ENCODE measurements at regions not wholly inside any gene's neighbourhood (a gene's known extent, or its start where the extent isn't known, plus 50 kb on each side); places are given as distances from the start of the nearest gene placed in this dataset.
A peak's percentile ranks its signal among the peaks of the same experiment; 100 is the strongest.
"Not testable (repeated sequence)": the region's sequence is repeated elsewhere in the genome, so short reads cannot be mapped to it uniquely, and the experiment has no call there.

DNA sequence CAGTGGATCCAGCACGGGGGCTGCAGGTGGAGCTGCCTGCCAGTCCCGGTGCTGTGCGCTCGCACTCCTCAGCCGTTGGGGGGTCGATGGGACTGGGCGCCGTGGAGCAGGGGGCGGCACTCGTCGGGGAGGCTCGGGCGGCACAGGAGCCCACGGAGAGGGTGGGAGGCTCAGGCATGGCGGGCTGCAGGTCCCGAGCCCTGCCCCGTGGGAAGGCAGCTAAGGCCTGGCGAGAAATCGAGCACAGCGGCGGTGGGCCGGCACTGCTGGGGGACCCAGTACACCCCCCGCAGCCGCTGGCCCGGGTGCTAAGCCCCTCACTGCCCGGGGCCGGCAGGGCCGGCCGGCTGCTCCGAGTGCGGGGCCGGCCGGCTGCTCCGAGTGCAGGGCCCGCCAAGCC, 52.3 kb upstream of the MARK1 start:
- not testable (repeated sequence) for DNase-seq

DNA sequence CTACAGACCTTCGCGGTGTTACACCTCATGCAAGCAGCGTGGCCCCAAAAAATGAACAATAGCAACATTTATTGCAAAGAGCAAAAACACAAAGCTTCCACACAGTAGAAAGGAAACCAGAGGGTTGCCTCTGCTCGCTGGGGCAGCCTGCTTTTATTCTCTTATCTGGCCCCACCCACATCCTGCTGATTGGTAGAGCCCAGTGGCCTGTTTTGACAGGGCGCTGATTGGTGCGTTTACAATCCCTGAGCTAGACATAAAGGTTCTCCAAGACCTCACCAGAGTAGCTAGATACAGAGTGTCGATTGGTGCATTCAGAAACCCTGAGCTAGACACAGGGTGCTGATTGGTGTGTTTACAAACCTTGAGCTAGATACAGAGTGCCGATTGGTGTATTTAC, 52.8 kb upstream of the MARK1 start:
- not testable (repeated sequence) for DNase-seq

DNA sequence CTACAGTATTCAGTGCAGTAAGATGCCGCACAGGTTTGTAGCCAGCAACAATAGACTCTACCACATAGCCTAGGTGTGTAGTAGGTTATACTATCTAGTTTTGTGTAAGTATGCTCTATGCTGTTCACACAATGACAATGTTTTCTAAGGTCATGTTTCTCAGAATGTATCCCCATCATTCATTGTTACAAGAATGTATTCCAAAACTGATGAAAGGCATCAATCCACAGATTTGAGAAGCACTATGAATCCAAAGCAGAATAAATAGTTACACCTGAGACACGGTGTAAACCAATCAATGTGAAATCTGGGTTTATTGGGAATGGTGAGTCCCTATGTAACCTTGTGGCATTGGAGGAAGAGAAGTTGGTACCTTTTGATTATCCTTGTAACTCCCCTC, 54.5 kb upstream of the MARK1 start:
- no peak for DNase-seq

DNA sequence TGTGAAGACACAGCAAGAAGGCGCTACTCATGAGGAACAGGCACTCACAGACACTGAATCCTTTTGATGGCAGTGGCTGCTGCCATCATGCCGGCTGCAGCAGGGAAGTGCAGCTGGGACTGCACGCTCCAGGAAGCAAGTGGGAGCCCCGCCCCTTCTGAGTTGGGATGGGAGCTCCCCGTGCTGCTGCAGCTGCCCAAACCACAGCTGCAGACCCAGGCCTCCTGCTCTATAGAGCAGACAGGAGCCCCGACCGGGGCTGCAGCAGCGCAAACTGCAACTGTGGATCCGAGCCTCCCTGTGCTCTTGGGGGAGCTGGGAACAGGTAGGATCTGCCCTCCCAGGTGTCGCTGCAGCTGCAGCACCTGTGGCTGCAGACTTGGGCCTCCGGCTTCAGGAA, 65.2 kb upstream of the MARK1 start:
- no peak for DNase-seq

DNA sequence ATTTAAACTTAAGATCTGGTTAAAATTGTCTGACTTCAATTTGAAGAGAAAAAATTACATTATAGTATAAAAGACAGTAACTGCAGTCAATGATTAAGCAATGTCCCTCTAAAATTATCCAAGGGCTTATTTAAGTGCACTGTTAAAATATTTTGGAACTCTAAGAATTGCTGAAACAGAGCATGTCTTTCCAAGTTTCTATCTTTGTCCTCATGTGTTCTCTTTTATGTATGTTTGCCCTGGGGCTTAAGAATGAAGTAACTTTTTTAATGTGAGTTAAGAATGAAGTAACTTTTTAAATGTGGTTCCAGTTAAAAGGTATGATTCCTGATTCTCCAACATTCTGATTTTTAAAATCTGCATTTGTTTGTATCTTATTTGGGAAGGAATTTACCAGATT, 69.0 kb upstream of the MARK1 start:
- no peak for DNase-seq

DNA sequence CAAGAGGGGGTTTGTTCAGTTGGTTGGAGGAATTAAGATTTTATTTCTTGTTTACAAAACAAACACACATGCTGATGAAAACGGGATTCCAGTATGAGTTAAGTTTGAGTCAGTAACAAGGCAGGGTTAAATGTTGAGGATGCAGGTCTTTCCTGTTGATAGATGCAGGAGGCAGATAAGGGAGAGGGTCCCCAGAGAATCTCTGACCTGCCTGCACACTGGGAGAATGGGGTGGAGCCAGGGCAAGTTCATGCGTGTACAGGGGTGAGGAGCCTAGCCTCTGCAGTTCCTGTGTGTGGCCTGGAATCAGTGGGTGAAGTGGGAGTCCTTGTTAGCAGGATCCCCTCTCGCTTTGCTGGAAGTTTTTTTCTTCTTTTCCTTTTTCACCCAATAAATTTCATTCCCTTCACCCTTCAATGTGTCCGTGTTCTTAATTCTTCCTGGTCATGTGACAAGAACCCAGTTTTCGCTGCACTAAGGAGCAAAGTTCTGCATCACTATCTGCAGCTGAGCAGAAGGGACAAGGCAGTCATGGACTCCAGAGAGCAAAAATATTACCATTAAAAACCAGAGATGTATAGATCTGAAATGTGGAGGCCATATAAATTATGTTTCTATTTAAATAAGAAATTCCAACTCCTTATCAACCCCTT, 69.9 kb upstream of the MARK1 start:
- no peak for DNase-seq

DNA sequence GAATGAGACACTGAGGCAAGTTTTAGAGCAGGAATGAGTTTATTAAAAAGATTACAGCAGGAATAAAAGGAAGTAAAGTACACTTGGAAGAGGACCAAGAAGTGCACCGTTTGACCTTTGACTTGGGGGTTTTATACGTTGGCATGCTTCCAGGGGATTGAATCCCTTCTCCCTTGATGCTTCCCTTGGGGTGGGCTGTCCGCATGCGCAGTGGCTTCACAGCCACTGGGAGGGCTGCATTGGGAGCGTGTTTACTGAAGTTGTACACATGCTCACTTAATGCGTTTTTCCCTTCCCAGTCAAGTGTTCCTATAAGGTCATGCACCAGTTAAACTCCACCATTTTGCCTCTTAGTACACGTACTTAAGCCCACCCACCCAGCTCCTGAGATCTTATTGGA, 72.4 kb upstream of the MARK1 start:
- no peak for DNase-seq

DNA sequence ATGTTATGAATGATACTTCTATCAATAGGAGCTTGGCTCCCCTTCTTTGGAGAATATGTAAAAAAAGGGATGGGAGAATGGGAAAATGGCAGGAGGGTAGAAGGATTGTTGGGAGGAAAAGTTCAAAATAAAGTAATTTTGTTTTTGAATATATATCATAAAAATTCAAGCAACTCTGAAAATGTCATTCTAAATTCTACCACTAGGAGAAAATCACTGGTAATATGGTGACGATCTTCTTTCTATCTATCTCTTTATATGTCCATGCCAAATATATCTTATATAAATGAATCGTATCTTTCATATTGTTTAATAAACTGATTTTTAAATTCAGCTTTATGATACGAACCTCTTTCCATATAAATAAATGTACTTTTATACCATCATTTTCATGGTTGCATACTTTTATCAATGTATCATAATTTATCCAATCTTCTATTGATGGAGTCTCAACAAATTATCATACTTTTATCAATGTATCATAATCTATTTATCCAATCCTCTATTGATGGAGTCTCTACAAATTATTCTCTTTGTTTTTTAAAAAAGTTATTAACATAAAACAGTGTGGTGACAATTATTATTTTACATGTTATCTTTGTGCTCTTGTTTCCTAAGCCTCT, 73.7 kb upstream of the MARK1 start:
- no peak for DNase-seq

DNA sequence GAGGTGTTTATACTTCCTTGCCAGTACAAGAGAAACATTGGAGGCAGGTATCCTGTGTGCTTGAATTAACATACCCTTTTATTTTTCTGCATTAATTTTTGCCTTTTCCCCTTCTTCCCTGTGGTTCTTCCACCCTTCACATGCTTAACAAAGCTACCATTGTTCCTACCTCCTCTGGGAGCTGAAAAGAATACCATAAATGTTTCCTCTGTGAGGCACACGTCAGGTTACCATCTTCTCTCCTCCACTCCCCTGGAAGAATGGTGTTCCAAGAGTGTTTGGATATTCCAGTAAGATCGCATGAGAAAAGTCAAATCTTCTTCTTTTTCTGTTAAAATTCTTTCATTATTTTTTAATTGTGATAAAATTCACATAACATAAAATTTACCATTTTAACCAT, 74.6 kb upstream of the MARK1 start:
- no peak for DNase-seq

DNA sequence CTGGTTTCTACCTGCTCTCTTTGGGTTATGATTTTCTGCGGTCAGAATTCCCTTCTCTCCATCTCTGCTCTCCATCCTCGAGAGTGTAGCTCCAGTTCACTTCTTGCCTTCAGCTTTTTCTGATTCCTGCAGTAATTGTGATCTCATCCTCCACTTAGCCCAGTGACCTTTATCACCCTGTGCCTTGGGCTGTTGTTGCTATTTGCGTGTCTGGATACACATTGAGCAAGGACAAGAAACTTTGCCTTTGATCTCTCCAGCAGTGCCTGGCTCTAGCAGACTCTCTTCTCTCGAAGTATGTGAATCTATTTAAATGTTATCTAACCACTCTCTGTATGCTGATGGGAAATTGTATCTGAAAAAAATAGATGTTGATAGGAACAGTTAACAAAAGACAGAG, 76.4 kb upstream of the MARK1 start:
- DNase-seq: no peak

DNA sequence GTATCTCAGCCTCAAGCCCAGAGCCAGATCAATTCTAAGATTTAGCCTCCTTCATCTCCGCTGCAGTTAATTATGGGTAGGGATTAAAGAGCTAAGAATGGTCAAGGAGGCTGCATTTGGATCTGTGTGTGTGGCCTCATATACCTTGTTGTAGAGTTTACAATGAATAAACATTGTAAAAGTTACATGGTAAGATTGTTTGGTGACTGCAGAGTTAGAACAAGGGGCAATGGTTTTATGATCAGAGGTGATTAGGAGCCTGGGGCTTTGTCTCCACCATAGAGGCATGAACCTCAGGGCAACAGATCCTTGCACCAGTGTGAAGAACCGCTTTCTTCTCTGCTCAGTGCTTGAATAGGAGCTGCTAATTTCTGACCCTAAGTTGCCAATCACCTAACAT, 77.0 kb upstream of the MARK1 start:
- DNase-seq: no peak

DNA sequence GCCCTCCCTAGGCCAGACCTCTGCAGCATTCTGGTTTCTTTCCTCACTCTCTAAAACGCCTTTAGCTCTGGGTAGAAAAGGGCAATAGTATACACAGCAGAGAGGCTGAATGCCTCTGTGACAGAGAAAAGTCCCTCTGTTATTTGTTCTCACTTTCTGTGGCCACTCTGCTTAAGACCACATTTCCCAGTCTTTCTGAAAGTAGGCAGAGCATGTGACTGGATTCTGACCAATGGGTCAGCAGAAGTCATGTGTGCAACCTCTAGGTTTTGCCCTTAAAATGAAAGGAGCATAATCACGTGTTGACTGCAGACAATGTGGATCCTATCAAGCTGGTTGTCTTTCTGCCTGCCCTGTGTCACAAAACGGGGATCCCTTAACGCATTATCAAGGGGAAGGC, 79.7 kb upstream of the MARK1 start:
- DNase-seq: no peak

DNA sequence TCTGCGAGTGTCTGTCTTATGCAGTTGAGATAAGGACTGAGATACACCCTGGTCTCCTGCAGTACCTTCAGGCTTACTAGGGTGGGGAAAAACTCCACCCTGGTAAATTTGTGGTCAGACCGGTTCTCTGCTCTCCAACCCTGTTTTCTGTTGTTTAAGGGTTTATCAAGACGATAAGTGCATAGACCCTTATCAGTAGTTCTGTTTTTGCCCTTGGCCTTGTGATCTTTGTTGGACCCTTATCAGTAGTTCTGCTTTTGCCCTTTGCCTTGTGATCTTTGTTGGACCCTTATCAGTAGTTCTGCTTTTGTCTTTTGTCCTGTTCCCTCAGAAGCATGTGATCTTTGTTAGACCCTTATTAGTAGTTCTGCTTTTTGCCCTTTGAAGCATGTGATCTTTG, 83.3 kb upstream of the MARK1 start:
- not testable (repeated sequence) for DNase-seq

DNA sequence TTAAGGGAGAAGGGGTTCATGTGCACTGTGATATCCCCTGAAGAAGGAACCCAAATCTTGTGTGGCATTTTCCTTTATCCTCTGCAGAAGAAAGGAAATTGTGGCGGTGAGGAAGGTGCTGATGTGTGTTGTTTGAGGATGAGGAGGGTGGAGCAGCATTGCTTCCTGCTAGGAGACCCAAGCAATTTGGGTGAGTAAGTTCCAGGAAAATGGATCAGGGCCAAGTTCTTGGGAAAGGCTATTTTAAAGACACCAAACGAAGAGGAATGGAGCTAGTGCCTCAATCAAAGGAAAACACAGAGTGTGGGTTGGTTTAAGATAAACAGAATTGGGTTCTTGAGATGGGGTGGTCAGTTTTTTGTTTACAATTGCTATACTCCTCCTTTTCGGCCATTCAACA, 86.7 kb upstream of the MARK1 start:
- DNase-seq: no peak

DNA sequence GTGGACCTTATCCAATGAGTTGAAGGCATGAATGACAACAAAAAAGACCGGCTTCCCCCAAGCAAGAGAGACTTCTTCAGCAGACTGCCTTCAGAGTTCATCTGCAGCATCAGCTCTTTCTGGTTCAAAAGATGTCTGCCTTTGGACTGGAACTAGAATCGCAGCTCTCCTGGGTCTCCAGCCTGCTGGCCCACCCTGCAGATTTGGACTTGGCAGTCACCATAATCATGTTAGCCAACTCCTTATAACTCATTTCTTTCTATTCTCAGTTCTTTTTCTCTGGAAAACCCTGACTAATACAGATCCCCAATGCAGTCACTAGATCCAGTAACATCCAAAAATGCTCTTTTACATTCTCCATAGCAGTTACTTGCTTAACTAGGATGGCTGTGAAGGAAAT, 89.2 kb upstream of the MARK1 start:
- no peak for DNase-seq

DNA sequence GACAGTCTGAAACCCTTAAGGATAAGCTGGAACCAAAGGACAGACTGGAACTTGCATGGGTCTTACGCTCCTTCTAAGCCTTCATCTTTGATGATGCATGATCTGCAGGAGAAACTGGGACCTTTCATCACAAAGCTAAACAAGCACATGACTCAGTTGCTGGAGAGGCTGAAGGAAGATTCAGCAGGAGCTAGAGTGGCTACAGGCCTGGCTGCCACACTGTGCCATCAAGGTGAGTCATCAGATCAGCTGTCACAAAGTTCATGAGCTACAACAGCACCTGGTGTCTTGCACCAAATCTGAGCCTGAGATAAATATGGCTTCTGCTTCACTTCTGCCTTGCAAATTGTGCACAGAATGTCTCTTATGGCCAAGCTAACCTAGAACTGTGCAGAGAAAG, 95.5 kb upstream of the MARK1 start:
- no peak for DNase-seq

DNA sequence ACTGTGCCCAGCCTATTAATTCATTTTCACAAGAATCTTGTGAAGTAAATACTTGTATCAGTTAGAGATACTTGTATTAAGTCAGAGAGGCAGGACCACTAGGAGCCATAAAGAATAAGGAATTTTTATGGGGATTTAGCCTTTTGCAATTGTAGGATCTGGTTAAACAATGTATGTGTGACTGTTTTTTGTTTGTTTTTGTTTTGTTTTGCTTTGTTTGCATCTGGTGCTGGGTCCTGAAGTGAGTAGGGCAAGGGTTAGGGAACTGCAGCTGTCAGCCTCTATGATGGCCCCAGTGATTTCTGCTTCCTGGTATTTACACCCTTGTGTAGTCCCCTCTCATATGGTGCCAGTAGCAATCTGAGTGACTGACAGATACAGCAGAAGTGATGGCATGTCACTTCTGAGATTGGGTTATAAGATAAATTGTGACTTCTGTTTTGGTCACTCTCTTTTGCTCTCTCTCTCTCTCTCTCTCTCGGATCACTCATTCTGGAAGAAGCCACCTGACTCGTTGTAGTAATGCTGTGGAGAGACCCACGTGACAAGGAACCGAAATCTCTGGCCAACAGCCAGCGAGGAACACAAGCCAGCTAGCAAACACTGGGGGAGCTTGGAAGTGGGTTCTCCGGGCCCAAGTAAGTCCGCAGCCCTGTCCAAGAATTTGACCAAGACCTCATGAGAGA, 96.2 kb upstream of the MARK1 start:
- DNase-seq: no peak

DNA sequence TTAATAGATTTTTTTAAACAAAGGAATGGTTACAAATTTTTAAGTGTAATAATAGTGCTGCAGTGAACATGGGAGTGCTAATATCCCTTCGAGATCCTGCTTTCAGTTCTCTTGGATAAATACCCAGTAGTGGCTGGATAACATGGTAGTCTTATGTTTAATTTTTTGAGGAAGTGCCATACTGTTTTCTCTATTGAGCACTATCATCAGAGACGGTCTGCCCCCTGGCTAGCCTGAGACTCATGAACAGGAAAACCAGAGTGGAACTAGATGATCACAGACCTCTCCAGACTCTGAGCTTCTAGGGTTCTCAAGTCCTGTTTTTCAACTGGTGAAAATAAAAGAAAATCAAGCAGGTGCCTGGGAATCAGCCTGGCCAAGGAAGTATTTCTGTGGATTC, 97.3 kb upstream of the MARK1 start:
- DNase-seq: no peak

DNA sequence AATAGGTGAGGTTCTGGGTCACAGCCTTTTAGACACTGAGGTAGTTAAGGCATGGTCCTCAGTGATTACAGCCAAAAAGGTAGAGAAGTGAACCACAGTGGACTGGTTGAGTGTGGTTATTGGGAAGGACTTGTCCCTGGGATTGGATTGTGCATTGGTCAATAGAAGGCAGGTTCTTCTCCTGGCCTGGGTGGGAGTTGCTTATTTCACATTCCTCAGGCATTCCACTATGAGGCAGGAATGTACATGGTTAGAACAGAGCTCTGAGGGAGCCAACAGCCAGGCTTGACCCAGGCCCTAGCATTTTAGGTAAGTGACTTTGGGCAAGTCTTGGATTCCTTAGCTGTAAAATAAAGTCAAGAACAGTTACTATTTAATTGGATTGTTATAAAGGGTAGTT, 97.9 kb upstream of the MARK1 start:
- DNase-seq: no peak

DNA sequence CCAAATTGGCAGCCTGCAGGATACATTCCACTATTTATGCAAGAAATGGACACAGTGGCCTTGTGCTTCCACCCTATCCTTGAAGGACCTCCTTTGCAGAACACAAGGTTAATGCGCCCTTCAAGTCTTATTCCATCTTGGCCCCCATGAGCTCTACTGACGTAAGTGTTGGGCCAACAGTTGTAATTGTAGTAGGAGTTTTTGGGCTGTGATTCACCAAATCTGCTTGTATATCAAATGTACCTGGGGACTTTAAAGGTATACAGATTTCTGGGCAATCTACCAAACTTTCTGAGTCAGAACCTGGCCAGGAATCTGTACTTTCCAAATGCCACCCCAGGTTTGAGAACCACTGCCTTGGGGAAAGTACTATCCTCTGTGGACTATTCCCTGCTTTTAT, 100.9 kb upstream of the MARK1 start:
- DNase-seq: peak; percentile 32

DNA sequence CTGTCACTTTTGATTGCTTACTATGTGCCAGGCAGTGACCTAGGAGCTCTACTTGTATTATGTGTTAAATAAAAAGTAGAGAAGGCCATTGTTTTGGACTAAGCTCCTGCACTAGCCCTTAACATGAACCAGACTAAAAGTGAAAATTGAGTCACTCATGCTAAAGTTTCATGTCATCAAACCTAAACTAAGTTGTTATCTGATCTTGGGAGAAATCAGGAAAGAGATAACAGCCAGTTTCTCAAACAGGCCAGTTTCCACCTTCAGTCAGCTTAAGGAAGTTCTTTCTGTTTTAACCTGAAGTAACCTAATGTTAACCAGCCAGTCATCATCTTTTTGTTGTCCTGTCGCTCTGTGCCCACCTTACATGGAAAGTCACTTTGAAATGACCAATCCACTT, 102.1 kb upstream of the MARK1 start:
- no peak for DNase-seq

DNA sequence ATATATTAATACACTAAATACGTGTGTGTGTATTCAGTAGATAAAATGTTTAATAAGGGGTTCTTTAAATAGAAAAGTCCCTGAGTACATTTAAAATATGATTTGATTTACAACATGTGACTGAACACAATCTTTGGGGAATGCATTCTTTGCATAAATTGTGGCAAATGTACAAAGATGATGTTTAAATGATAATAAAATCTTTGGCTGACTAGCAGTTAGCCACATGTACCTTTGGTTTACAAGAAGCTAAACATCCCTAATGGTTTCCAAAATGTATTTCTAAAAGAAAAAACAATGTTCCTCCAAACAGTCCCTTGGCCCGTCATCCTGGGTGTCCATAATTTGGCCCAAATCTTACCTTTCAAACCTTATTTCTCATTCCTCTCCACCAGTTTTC, 106.4 kb upstream of the MARK1 start:
- no peak for DNase-seq

DNA sequence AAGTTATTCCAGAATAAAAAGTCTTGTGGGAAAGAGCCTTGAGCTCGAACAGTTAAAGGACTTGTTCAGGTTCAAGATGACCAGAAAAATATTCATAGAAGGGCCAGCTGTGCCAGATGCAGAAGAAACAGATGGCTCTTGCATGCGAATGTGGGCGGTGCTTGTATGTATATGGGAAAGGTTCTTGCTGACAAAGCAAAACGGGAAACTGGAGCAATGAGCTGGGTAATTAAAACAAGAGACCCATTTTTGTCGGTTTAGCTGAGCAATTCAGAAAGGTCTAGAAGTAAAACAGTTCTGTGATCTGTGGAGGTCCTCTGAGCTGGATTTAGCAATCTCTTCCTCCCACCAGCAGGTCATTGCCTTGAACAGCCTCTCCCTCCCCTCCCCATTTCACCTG, 107.2 kb upstream of the MARK1 start:
- DNase-seq: no peak

DNA sequence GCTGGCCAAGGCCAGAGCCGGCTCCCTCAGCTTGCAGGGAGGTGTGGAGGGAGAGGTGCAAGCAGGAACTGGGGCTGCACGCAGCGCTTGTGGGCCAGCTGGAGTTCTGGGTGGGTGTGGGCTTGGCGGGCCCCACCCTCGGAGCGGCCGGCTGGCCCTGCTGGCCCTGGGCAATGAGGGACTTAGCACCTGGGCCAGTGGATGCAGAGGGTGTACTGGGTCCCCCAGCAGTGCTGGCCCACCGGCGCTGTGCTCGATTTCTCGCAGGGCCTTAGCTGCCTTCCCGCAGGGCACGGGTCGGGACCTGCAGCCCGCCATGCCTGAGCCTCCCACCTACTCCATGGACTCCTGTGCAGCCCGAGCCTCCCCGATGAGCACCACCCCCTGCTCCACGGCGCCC, 115.6 kb upstream of the MARK1 start:
- DNase-seq: not testable (repeated sequence)

DNA sequence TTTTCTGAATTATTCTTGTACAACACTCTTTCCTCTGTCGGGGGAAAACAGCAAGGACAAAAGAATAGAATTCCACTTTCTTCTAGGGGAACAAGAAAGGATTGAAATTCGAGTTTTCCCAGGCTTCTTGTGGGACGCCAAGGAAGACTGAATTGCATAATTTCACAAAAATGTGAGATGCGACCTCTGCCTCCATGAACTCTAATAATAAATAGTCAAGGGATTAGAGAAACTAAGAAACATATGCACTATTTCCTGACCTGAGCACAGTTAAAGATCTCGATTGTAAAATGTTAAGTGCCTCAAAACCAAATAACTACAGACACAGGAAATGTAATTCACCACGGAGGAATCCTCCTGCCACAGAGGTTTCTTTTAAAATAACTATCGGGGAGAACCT, 117.3 kb upstream of the MARK1 start:
- no peak for DNase-seq

All from left hindlimb (tissue), 1 donor.